T47D (cell line): ENCODE measurements at regions not wholly inside any gene's neighbourhood (a gene's known extent, or its start where the extent isn't known, plus 50 kb on each side); places are given as distances from the start of the nearest gene placed in this dataset.
A peak's percentile ranks its signal among the peaks of the same experiment; 100 is the strongest.

Source experiments
- DNase-seq, 2 experiments: peaks; one replicate each; pipeline versions ENCODE4 v3.0.0 to v3.0.0-alpha.2; 2011 to 2012; ENCODE audit warnings: low read depth in 1 of 2, low spot score in 1 of 2
- JUND ChIP-seq: IDR thresholded peaks from 2 replicates; pipeline ENCODE4 v1.6.1; 2012; ENCODE audit warnings: low read depth
- in situ Hi-C: cut with HindIII; loops from 2 replicates; pipeline ENCODE4 v1.10.0; 2016; ENCODE audit warnings: low sequenced_read_pairs, low pct_unique_long_range_greater_than_20kb

DNA sequence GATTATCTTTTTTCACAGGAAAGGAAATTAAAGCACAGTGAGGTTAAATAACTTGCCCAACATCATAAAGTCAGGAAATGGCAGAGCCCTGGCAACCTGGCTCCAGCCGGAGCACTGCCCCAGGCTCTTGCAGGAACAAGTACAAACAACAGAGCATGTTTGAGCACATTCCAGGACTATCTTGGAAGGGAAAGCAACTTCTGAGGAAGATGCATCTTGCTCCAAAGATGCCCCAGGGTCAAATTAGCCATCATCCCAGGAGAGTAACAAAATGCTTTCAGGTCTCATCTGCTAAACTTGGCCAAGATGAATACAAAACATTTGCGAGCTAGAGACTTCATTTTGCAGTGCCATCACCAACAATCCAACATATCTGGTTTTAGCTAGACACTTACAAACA is 162.4 kb upstream of the LRRN1 start:
- peak; percentile 83 for TF ChIP-seq JUND
- in situ Hi-C loops, result no loop called here
- DNase-seq, result peak; percentile 42 to 94

- in situ Hi-C loops, result no loop called here
- DNase-seq, result no peak
- TF ChIP-seq JUND, result no peak
Observed at GRCh38 chr3:3635109-3635508, 164.1 kb upstream of the LRRN1 start.

DNA sequence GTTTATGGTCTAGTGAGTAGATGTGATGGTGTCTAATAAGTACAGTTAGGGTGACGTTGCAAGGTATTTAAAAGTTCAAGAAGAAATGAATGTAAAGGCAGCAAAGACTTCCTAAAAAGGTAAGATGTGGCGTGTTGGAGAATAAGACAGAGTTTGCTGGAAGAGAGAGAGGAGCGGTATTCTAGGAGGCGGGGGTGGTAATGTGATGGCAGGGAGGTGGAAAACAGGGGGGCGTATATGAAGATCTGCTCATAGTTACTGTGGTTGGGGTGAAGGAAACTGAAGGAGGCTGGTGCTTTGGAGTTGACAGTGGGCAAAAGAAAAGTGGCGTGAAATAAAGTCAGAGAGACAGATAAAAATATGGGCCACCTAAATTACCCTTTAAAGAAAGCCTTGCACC is 164.9 kb upstream of the LRRN1 start:
- no peak for TF ChIP-seq JUND
- no peak for DNase-seq
- in situ Hi-C loops, result no loop called here

DNA sequence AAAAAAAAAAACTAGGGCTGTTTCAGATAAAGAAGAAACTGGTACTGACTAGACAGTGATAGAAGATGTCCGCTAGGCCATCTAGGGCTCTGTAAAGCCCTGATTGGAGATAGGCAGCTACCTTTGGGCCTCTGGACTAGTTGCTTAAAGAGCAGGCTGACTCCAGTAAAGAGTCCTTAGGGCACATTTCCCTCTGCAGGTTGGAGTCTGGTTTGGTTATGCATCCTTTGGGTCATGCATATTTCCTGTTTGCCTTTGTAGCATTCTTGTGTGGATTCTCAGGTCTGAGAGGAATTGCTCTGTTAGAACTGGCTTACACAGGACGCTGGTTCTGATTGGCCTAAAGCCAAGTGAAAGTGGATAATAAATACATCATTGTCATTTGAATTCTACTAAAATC is 165.5 kb upstream of the LRRN1 start:
- in situ Hi-C loops, result no loop called here
- peak; percentile 15 to 63 for DNase-seq
- no peak for TF ChIP-seq JUND

DNA sequence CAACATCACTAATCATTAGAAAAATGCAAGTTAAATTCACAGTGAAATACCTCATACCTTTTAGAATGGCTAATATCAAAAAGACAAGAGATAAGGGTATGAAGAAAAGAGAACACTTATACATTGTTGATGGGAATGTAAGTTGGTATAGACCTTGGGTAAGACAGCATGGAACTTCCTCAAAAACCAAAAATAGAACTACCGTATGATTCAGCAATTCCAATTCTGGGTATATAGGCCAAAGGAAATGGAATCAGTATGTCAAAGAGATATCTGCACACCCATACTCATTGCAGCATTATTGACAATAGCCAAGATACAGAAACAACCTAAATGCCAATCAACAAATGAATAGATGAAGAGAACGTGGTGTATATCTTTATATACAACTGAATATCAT is 166.8 kb upstream of the LRRN1 start:
- in situ Hi-C loops, result no loop called here
- no peak for DNase-seq
- no peak for TF ChIP-seq JUND

DNA sequence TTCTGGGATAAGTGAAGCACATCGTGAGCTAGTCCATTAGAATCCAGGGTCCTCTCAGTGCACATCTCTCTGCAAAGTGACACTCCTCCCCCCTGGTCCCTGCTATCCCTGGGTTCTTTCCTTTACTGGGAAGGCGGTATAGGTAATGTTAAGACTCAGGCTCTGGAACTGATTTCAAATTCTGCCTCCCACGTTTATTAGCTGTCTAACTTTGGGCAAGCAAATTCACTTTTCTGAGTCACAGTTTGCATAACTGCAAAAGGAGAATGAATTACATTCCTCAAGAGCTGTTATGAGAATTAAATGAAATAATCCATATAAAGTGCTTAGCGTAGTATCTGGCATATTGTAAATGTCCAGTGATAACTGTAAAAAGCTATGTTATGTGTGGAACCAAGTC is 168.1 kb upstream of the LRRN1 start:
- TF ChIP-seq JUND, result no peak
- in situ Hi-C loops, result no loop called here
- no peak for DNase-seq

GRCh38 chr3:3629911-3630310 is 169.3 kb upstream of the LRRN1 start:
- in situ Hi-C loops, result no loop called here
- TF ChIP-seq JUND, result no peak
- DNase-seq, result no peak

GRCh38 chr3:3628676-3629328 is 170.4 kb upstream of the LRRN1 start:
- TF ChIP-seq JUND, result no peak
- DNase-seq, result no peak

GRCh38 chr3:3627114-3627513 is 172.1 kb upstream of the LRRN1 start:
- DNase-seq, result no peak
- no peak for TF ChIP-seq JUND
- in situ Hi-C loops, result no loop called here

More at GRCh38 chr3:3628676-3629328, 170.4 kb upstream of the LRRN1 start:
- in situ Hi-C loops, result no loop called here

DNA sequence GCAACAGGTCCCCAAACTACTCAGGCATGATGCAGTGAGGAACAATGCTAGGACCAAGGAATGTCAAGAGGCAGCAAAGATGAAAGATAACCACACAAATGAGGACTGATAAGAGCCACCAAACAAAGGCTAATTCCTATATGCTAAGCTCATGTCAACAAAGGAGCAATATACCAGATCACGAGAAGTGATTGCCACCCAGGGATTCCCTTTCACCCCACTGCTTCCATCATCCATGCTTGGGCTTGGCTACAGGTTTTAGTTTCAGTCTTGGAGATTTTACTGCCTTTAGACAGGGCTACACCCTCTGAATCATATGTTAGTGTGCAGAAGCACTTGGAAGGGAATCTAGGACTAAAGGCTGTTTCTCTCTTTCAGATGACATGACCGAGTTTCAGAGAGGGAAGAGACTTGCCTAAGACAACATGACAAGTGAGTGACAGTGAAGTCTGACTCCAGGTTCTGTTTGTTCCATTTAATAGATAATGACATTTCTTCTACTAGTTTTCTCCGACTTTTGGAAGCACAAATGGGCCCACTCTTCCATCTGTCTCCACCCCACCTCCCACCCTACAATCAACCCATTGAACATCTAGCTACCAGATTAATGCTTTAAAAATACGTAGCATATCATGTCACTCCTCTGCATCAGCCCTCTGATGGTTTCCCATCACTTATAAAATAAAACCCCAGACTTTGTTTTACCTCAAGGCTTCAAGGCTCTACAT is 173.5 kb upstream of the LRRN1 start:
- no peak for DNase-seq
- TF ChIP-seq JUND, result no peak
- in situ Hi-C loops, result no loop called here

DNA sequence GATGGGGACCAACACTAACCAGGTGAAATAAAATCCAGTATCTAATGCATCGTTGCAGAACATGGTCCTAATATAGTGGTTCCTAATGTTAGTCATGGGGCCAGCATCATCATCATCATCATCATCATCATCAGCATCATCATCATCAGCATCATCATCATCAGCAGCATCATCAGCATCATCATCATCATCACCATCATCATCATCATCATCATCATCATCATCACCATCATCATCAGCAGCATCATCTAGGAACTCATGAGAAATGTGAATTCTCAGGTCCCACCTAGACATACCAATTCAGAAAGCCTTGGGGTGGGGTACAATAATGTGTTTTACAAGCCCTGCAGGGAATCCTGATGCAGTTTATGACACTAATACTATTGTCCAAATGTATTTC is 179.4 kb upstream of the LRRN1 start:
- DNase-seq, result no peak
- TF ChIP-seq JUND, result no peak
- in situ Hi-C loops, result no loop called here

DNA sequence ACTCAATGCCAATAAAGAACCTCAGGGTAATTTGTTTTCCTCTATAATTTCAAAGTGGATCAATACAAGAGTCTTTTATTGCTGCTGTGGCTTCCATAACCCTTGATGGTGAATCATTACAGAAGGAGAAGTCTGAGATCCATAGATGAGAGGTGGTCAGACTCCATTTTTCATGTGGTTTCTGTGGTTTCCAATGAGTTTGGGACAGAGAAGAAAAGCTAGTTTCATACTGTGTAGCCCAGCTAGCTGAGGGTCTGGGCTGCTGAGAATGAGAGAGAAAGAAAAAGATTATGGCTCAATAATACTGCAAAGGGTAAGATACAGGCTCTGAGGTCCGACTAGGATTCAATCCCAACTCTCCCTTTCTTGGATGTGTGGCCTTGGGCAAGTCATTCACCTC is 180.6 kb upstream of the LRRN1 start:
- no peak for DNase-seq
- in situ Hi-C loops, result no loop called here
- TF ChIP-seq JUND, result no peak

DNA sequence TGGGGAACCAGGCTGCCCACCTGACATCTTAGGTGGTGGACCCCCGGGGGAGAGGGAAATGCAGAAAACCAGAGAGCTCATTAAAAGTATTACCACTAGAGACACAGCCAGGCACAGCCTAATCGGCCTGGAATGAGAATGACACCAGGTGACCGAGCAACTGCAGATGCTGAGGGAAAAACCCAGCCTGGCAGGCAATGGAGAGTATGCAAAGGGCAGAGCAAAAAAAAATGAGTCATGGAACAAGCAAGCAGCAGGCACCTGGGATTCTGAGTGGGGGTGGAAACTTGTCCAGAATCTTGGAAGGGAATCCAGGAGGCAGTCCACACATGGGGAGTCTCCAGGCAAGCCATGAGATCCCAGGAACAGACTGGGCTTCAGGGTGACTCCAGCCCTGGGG is 183.7 kb upstream of the LRRN1 start:
- in situ Hi-C loops, result no loop called here
- TF ChIP-seq JUND, result no peak
- no peak for DNase-seq
